HL-60 (cell line): ENCODE measurements at regions not wholly inside any gene's neighbourhood (a gene's known extent, or its start where the extent isn't known, plus 50 kb on each side); places are given as distances from the start of the nearest gene placed in this dataset.

Source experiments
- CTCF ChIP-seq: IDR thresholded peaks from one replicate; pipeline ENCODE4 v1.5.1; 2011; ENCODE audit warnings: low read length, control low read depth, inconsistent platforms; ENCODE audit not compliant: insufficient read depth
- POLR2AphosphoS5 ChIP-seq: IDR thresholded peaks from 2 replicates; pipeline ENCODE4 v1.6.1; 2012; ENCODE audit warnings: low read depth
- REST ChIP-seq: IDR thresholded peaks from 2 replicates; pipeline ENCODE4 v1.6.1; 2012; ENCODE audit warnings: low read depth; ENCODE audit not compliant: insufficient replicate concordance

- TF ChIP-seq CTCF (no peak), POLR2AphosphoS5 (no peak), REST (no peak)
These were observed 105.9 kb downstream of the ACKR3 start for GRCh38 chr2:236675526-236675925.
